ENCODE measurements at regions not wholly inside any gene's neighbourhood (a gene's known extent, or its start where the extent isn't known, plus 50 kb on each side); places are given as distances from the start of the nearest gene placed in this dataset.

GRCh38 chr14:101441710-101442109, 119.6 kb upstream of the DIO3 start:
- dilution Hi-C loops (cut with MboI; ENCODE audit: extremely low pct_ligation_motif_present, low sequenced_read_pairs) (no loop called here), intact Hi-C loops (cut with micrococcal nuclease) (no loop called here)
- Histone ChIP-seq H2AFZ (ENCODE audit: low read depth, low read length) (no peak overlapping the region), H3K4me1 (ENCODE audit: control insufficient read depth, extremely low read depth, insufficient read depth, low read length) (no peaks in the 10 kb centered on the region), H3K36me3 (ENCODE audit: control insufficient read depth in 2 of 2, extremely low read depth in 1 of 2, insufficient read depth in 2 of 2, low read length in 2 of 2) (no peaks in the 10 kb centered on the region), H3K4me3 (replicated peaks in 1 of 3; ENCODE audit: insufficient read depth in 1 of 3, low read depth in 1 of 3, low read length in 3 of 3) (no peak overlapping the region), H3K27me3 (ENCODE audit: control insufficient read depth in 2 of 2, insufficient read depth in 2 of 2, low read length in 2 of 2) (no peaks in the 10 kb centered on the region), H3K4me2 (ENCODE audit: insufficient read depth, low read length) (no peak overlapping the region), H3K9me3 (replicated peaks; ENCODE audit: control insufficient read depth, insufficient read depth, low read length) (no peaks in the 10 kb centered on the region), H3K9ac (replicated peaks; ENCODE audit: extremely low read depth, insufficient read depth, low read length) (no peak overlapping the region), H3K79me2 (ENCODE audit: control insufficient read depth, insufficient read depth, low read length) (no peaks in the 10 kb centered on the region), H4K20me1 (replicated peaks; ENCODE audit: control insufficient read depth, extremely low read depth, insufficient read depth, low read length) (no peaks in the 10 kb centered on the region), H3K9me1 (replicated peaks; ENCODE audit: control insufficient read depth, extremely low read depth, insufficient read depth, low read length) (no peaks in the 10 kb centered on the region), H3K27ac (ENCODE audit: insufficient read depth, low read depth, low read length) (no peak overlapping the region)
- ChIA-PET CTCF (no interaction called here), POLR2A (no interaction called here)
- TF ChIP-seq FOS (IDR thresholded peaks at IDR 0.05; ENCODE audit: borderline replicate concordance, insufficient read depth, low read length) (no peak), MYC (IDR thresholded peaks at IDR 0.05; ENCODE audit: low read depth, low read length) (no peak), JUN (IDR thresholded peaks at IDR 0.05; ENCODE audit: borderline replicate concordance, insufficient read depth, insufficient read length, low read depth) (no peak), GATA2 (IDR thresholded peaks at IDR 0.05; ENCODE audit: insufficient read depth, insufficient read length, low read depth, low read length) (no peak), EZH2 (IDR thresholded peaks at IDR 0.05; ENCODE audit: borderline replicate concordance, low read depth, low read length, severe bottlenecking) (no peak), POLR2A (IDR thresholded peaks at IDR 0.05; ENCODE audit: low read depth, low read length) (no peak), POLR2AphosphoS5 (IDR thresholded peaks at IDR 0.05; ENCODE audit: insufficient read depth, low read depth, low read length) (no peak), CTCF (IDR thresholded peaks at IDR 0.05; ENCODE audit: extremely low read depth in 1 of 2, insufficient read depth in 1 of 2, low read depth in 1 of 2, low read length in 2 of 2) (no peak), MAX (IDR thresholded peaks at IDR 0.05; ENCODE audit: insufficient read depth, insufficient read length) (no peak)
- BruUV-seq (replicated peaks), result no TSS peak
- DNase-seq (ENCODE audit: low read depth, low spot score) (no peak), FAIRE-seq (no peak)

Data from endothelial cell of umbilical vein (primary cell).